OCI-LY3 (cell line): ENCODE measurements at regions not wholly inside any gene's neighbourhood (a gene's known extent, or its start where the extent isn't known, plus 50 kb on each side); places are given as distances from the start of the nearest gene placed in this dataset.

Experiments
- CTCF ChIP-seq: fragments of 200-600, 300-600 bp; sonication (generic); IDR thresholded peaks from 2 replicates; pipeline ENCODE4 v1.5.1; 2014; ENCODE audit warnings: antibody characterized with exemption, low read length, low read depth
- EZH2phosphoT487 ChIP-seq: fragments of 200-600 bp; shearing (Covaris generic); IDR thresholded peaks from 2 replicates; pipeline ENCODE4 v1.6.1; 2018; ENCODE audit warnings: antibody characterized with exemption, mixed run types, low read depth

DNA sequence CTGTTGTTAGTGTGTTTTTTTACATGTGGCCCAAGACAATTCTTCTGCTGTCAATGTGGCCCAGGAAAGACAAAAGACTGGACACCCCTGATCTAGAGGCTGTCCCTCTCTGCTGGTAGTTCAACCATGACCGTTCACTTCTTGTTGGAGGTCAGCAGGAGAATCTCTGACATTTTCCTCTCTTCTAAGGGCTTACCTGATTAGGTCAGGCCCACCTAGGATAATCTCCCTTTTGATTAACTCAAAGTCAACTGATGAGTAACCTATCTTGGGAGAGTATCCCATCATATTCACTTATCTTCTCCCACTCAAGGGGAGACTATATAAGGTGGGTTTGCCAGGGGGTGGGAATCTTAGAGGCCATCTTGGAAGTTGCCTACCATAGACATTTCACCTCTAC, 135.2 kb downstream of the BUB3 start:
- TF ChIP-seq CTCF (no peak), EZH2phosphoT487 (no peak)
